ENCODE measurements at regions not wholly inside any gene's neighbourhood (a gene's known extent, or its start where the extent isn't known, plus 50 kb on each side); places are given as distances from the start of the nearest gene placed in this dataset.
"Not testable (repeated sequence)": the region's sequence is repeated elsewhere in the genome, so short reads cannot be mapped to it uniquely, and the experiment has no call there.

- DNase-seq (ENCODE audit: low spot score), result no peak
Measured at GRCh38 chr7:68243128-68243527, 1246.5 kb downstream of the TYW1 start.

- DNase-seq (ENCODE audit: low spot score), result no peak
Measured at GRCh38 chr7:68244389-68244788, 1247.8 kb downstream of the TYW1 start.

- peak; percentile 37 for DNase-seq (ENCODE audit: low spot score)
Measured at GRCh38 chr7:68245688-68246087, 1249.1 kb downstream of the TYW1 start.

- no peak for DNase-seq (ENCODE audit: low spot score)
Measured at GRCh38 chr7:68246189-68246633, 1249.6 kb downstream of the TYW1 start.

GRCh38 chr7:68247126-68247525, 1250.5 kb downstream of the TYW1 start:
- DNase-seq (ENCODE audit: low spot score), result no peak

- no peak for DNase-seq (ENCODE audit: low spot score)
Measured at GRCh38 chr7:68247571-68247970, 1250.9 kb downstream of the TYW1 start.

- DNase-seq (ENCODE audit: low spot score), result no peak
Measured at GRCh38 chr7:68248973-68249372, 1252.3 kb downstream of the TYW1 start.

- no peak for DNase-seq (ENCODE audit: low spot score)
Measured at GRCh38 chr7:68249611-68250010, 1253.0 kb downstream of the TYW1 start.

- DNase-seq (ENCODE audit: low spot score), result no peak
Measured at GRCh38 chr7:68250143-68250542, 1253.5 kb downstream of the TYW1 start.

GRCh38 chr7:68254815-68255214, 1258.2 kb downstream of the TYW1 start:
- not testable (repeated sequence) for DNase-seq (ENCODE audit: low spot score)

- DNase-seq (ENCODE audit: low spot score), result no peak
Measured at GRCh38 chr7:68256295-68256694, 1259.7 kb downstream of the TYW1 start.

- DNase-seq (ENCODE audit: low spot score), result no peak
Measured at GRCh38 chr7:68258609-68259008, 1262.0 kb downstream of the TYW1 start.

- no peak for DNase-seq (ENCODE audit: low spot score)
Measured at GRCh38 chr7:68265258-68265657, 1268.6 kb downstream of the TYW1 start.

GRCh38 chr7:68266004-68266579, 1269.5 kb downstream of the TYW1 start:
- DNase-seq (ENCODE audit: low spot score), result no peak

GRCh38 chr7:68267486-68267885, 1270.9 kb downstream of the TYW1 start:
- DNase-seq (ENCODE audit: low spot score), result no peak

GRCh38 chr7:68269405-68269804, 1272.8 kb downstream of the TYW1 start:
- DNase-seq (ENCODE audit: low spot score), result peak; percentile 37

GRCh38 chr7:68272507-68272906, 1275.9 kb downstream of the TYW1 start:
- no peak for DNase-seq (ENCODE audit: low spot score)

- no peak for DNase-seq (ENCODE audit: low spot score)
Measured at GRCh38 chr7:68276725-68277124, 1280.1 kb downstream of the TYW1 start.

GRCh38 chr7:68279827-68280400, 1283.3 kb downstream of the TYW1 start:
- no peak for DNase-seq (ENCODE audit: low spot score)

GRCh38 chr7:68280931-68281330, 1284.3 kb downstream of the TYW1 start:
- DNase-seq (ENCODE audit: low spot score), result no peak

- DNase-seq (ENCODE audit: low spot score), result no peak
Measured at GRCh38 chr7:68288144-68288593, 1291.5 kb downstream of the TYW1 start.

- DNase-seq (ENCODE audit: low spot score), result no peak
Measured at GRCh38 chr7:68291710-68292109, 1295.1 kb downstream of the TYW1 start.

- DNase-seq (ENCODE audit: low spot score), result no peak
Measured at GRCh38 chr7:68295386-68295785, 1298.8 kb downstream of the TYW1 start.

GRCh38 chr7:68304536-68304935, 1293.7 kb upstream of the AUTS2 start:
- DNase-seq (ENCODE audit: low spot score), result no peak

Data from COLO829 (cell line).